ENCODE measurements at regions not wholly inside any gene's neighbourhood (a gene's known extent, or its start where the extent isn't known, plus 50 kb on each side); places are given as distances from the start of the nearest gene placed in this dataset.
"Not testable (repeated sequence)": the region's sequence is repeated elsewhere in the genome, so short reads cannot be mapped to it uniquely, and the experiment has no call there.

- no peak for DNase-seq (ENCODE audit: low spot score)
Measured at GRCh38 chr2:167843657-167844056, 403.7 kb downstream of the STK39 start.

- DNase-seq (ENCODE audit: low spot score) = no peak
Measured at GRCh38 chr2:167843217-167843616, 404.2 kb downstream of the STK39 start.

- no peak for DNase-seq (ENCODE audit: low spot score)
Measured at GRCh38 chr2:167842047-167842446, 405.3 kb downstream of the STK39 start.

GRCh38 chr2:167835290-167835689, 412.1 kb downstream of the STK39 start:
- DNase-seq (ENCODE audit: low spot score) = not testable (repeated sequence)

GRCh38 chr2:167834707-167835106, 412.7 kb downstream of the STK39 start:
- DNase-seq (ENCODE audit: low spot score) = no peak

DNA sequence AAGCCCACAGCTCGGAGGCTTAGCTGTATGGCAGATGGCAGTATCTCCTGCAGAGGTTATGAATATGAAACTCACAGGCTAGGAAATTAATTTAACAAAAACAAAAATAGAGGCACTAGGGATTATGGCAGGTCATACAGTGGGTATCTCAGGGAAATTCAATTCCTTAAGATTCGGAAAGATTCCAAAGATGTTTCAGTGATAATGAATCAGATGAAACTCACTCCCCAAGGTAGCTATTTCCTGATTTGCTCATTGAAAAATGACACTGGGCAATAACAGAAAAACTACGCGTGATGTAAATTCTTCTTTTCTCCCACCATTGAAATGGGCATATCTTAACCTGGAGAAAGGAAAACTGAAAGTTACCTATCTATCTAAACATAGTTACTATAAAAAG, 414.1 kb downstream of the STK39 start:
- no peak for DNase-seq (ENCODE audit: low spot score)

GRCh38 chr2:167832868-167833287, 414.5 kb downstream of the STK39 start:
- DNase-seq (ENCODE audit: low spot score) = no peak

DNA sequence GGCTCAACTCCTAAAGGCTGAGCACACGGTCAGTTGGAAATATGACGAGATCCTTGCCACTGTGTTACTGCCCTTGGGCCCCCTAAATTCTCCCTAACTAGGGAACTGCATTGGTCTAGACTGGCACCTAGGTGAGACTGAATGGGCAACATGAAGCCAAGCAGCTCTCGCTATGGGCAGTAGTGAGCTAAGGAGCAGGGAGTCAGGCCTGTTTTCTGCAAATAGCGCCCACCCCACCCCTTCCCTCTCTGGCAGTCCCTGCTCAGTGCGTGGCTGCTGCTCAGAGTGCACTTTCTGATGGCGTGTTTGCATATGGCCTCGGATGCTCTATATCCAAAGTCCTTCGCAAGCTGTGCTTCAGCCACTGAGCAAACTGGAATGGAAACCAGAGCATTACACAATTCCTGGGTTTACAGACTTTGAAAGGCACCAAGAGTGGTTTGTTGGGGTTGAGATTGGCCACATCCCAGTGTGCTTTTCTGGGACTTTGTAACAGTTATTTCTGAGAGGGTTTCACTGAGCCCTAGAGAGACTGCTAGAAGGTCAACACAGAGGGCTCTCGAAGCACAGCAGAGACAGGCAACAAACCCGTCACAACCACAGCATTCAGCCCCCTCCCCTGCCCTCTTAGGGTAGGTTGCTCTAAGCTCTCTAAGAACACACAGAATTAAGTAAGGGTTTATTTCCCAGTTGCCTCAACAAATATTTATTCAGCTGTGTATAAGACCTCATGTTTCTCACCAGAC, 419.9 kb downstream of the STK39 start:
- DNase-seq (ENCODE audit: low spot score) = no peak

- no peak for DNase-seq (ENCODE audit: low spot score)
Measured at GRCh38 chr2:167826906-167827305, 420.5 kb downstream of the STK39 start.

- DNase-seq (ENCODE audit: low spot score) = no peak
Measured at GRCh38 chr2:167825664-167826063, 421.7 kb downstream of the STK39 start.

GRCh38 chr2:167822690-167823465, 424.5 kb downstream of the STK39 start:
- no peak for DNase-seq (ENCODE audit: low spot score)

DNA sequence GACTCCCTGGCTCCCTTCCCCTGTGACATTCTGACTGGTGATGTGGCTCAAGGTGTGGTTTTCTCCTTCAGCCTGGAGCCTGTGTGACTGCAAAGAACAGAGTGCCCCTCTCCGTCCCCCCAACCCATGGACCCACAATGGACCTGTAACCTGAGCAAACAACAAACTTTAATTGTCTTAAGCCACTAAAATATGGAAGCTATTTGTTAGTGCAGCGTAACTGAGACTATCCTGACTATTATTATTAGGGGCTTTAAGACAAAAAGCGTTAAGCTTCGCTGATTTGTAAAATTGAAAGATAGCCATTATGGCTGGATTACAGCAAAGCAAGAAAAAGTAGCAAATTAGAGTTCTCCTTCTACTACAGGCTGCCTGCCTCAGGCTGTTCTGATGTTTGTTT, 426.9 kb downstream of the STK39 start:
- no peak for DNase-seq (ENCODE audit: low spot score)

DNA sequence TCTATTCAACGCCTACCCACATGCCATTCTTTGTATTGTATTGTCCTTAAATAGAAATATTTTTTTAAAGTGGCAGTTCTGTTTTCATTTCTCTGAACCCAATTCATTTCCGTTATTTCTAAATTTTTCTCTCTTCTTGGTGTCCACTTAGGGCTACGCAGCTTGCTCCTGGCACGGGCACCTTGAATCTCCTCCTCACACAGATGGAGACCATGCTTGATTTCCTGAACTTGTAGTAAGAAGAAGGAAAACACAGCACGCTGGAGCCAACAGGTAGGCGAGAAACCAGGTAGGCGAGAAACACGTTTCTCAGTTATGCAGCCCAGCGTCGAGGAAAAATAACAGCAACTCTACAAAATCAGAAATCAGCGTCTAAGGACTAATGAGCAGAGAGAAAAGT, 428.9 kb downstream of the STK39 start:
- no peak for DNase-seq (ENCODE audit: low spot score)

DNA sequence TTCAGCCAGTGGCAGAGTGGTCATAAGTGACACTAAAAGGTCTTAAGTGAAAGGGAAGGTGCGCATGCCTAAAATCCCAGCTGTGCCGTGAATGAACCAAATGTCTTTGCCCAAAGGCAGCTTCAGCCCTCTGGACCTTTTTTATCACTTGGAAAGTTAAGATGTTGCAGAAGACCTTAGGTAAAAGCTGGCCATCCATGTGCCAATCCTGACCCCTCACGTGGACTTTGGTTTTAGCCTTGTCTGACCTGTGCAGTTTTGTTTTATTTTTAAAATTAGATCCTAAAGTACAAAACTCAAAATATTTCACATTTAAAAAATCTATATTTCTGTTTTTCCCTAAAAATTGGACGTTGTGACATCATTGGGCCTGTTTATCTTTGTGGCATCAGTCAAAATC, 429.5 kb downstream of the STK39 start:
- DNase-seq (ENCODE audit: low spot score) = no peak

GRCh38 chr2:167817422-167817821, 430.0 kb downstream of the STK39 start:
- DNase-seq (ENCODE audit: low spot score) = no peak

DNA sequence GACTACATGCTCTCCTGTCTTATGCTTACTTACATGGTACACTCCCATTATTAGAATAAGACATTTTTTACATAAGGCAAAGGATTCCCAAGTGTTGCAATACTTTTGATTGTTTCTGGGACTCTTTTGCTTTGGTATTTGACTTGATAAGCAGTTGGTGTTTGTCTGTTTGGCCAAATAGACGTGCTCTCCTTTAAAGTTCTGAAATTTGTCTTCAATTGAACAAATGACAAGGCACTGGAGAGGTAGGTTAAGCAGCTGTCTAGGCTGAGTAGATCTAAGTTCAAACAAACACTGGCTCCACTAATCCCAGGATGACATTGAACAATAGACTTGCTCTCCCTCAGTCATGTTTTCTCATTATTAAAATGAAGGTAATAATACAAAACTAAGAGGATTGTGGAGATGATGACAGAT, 430.5 kb downstream of the STK39 start:
- no peak for DNase-seq (ENCODE audit: low spot score)

- no peak for DNase-seq (ENCODE audit: low spot score)
Measured at GRCh38 chr2:167814881-167815718, 432.3 kb downstream of the STK39 start.

DNA sequence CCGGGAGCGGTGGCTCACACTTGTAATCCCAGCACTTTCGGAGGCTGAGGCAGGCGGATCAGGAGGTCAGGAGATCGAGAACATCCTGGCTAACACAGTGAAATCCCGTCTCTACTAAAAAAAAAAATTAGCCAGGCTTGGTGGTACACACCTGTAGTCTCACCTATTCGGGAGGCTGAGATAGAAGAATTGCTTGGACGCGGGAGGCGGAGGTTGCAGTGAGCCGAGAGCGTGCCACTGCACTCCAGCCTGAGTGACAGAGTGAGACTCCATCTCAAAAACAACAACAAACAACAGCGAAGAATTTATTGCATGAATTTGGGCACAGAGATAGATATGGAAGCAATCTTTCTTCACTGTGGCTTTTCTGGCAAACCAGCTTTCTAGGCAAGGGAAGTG, 432.9 kb downstream of the STK39 start:
- DNase-seq (ENCODE audit: low spot score) = not testable (repeated sequence)

- DNase-seq (ENCODE audit: low spot score) = not testable (repeated sequence)
Measured at GRCh38 chr2:167809799-167810198, 437.6 kb downstream of the STK39 start.

DNA sequence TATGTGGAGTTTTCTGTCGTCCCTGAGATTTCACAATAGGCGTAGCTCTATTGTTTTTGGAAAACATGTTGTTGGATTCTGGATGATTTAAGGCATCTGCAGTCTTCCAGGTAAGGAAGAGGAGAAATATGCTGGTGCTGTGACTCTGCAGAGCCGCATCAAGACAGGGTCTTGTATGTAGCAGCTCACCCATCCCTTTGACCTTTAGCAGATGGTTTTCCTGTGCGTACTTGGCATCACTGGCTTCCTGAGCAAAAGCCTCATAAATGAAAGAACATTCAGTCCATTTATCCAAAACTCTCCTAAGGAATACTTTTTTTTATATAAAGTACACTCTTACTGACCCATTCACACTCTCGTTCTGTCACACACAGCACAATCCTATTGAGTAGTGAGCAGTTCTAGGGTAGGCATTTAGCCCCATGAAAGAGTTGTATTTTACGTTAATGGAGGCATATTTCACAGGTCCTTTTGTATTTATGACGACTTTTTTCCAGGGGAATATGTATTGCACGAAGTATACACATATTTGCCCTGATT, 443.9 kb downstream of the STK39 start:
- no peak for DNase-seq (ENCODE audit: low spot score)

GRCh38 chr2:167794554-167795255, 452.7 kb downstream of the STK39 start:
- DNase-seq (ENCODE audit: low spot score) = no peak

- no peak for DNase-seq (ENCODE audit: low spot score)
Measured at GRCh38 chr2:167793725-167794124, 453.7 kb downstream of the STK39 start.

Data from iPS-NIHi11 (cell line).